ENCODE measurements at regions not wholly inside any gene's neighbourhood (a gene's known extent, or its start where the extent isn't known, plus 50 kb on each side); places are given as distances from the start of the nearest gene placed in this dataset.

- no peak overlapping the region for H3K27ac ChIP-seq (ENCODE audit: low read depth, low read length, poor library complexity, severe bottlenecking)
- H3K27me3 ChIP-seq (replicated peaks; ENCODE audit: insufficient read depth, low read depth, low read length, poor library complexity): peaks cover 23% of the 10 kb centered on the region
- H3K36me3 ChIP-seq (ENCODE audit: insufficient read depth, low read length, poor library complexity, severe bottlenecking): no peaks in the 10 kb centered on the region
- H3K9me3 ChIP-seq (ENCODE audit: low read depth, low read length, poor library complexity, severe bottlenecking): no peaks in the 10 kb centered on the region
- no TSS peak for BruUV-seq (replicated peaks)
- intact Hi-C loops (cut with micrococcal nuclease; ENCODE audit: unreplicated experiment): no loop called here
- TF ChIP-seq CTCF (conservative IDR thresholded peaks at IDR 0.05; ENCODE audit: low read depth, low read length) (no peak), EZH2 (IDR thresholded peaks at IDR 0.05; ENCODE audit: borderline replicate concordance, low read depth, low read length, poor library complexity, severe bottlenecking) (no peak)
- ChIA-PET CTCF (no interaction called here), POLR2A (ENCODE audit: low non-redundant PET) (no interaction called here)
- DNase-seq (ENCODE audit: low spot score): no peak
- no peak overlapping the region for H3K4me3 ChIP-seq (ENCODE audit: low read depth, low read length, poor library complexity, severe bottlenecking)
- no peaks in the 10 kb centered on the region for H3K4me1 ChIP-seq (ENCODE audit: insufficient read depth, low read length, poor library complexity, severe bottlenecking)
These were observed 253.2 kb upstream of the RRP15 start for GRCh38 chr1:218031901-218032300.

GRCh38 chr1:218034468-218034867 lies 250.6 kb upstream of the RRP15 start:
- intact Hi-C loops (cut with micrococcal nuclease; ENCODE audit: unreplicated experiment): no loop called here

DNA sequence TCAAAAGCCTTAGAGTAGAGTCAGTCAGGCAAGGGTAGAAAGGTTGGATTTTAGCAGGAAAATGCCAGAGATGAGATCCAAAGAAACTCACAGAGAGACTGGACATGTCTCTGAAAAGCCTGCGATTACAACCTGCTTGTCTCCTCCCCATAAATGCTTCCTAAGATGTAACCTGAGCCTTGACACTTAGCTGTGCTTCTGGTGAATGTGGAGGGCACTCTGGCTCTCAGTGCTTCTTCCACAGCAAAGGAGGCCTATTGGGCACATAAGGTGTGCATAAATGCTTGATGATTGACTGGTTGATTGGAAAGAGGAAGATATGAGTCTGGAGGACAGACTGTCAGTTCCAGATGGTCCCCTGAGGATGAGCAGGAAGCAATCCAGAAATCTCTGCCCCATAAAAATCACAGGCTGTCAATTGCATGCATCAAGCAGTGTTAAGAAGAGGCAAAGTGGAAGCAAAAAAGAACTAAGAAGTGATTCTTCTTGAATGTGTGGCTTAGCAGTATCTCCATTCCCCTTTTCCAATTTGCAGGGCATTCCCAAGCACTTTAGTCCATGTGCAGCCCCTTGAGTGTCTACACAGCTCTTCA lies 236.2 kb upstream of the RRP15 start:
- POLR2A ChIA-PET (ENCODE audit: low non-redundant PET): no interaction called here
- intact Hi-C loops (cut with micrococcal nuclease; ENCODE audit: unreplicated experiment): no loop called here
- CTCF ChIA-PET: no interaction called here

More at GRCh38 chr1:218034468-218034867, 250.6 kb upstream of the RRP15 start:
- ChIA-PET POLR2A (ENCODE audit: low non-redundant PET) (no interaction called here), CTCF (no interaction called here)
- H3K4me3 ChIP-seq (ENCODE audit: low read depth, low read length, poor library complexity, severe bottlenecking): no peak overlapping the region
- BruUV-seq (replicated peaks): no TSS peak
- no peak for TF ChIP-seq EZH2 (IDR thresholded peaks at IDR 0.05; ENCODE audit: borderline replicate concordance, low read depth, low read length, poor library complexity, severe bottlenecking)
- no peak overlapping the region for H3K27ac ChIP-seq (ENCODE audit: low read depth, low read length, poor library complexity, severe bottlenecking)
- H3K9me3 ChIP-seq (ENCODE audit: low read depth, low read length, poor library complexity, severe bottlenecking): peaks cover 3% of the 10 kb centered on the region
- DNase-seq (ENCODE audit: low spot score): no peak
- H3K27me3 ChIP-seq (replicated peaks; ENCODE audit: insufficient read depth, low read depth, low read length, poor library complexity): peaks cover 23% of the 10 kb centered on the region
- no peaks in the 10 kb centered on the region for H3K4me1 ChIP-seq (ENCODE audit: insufficient read depth, low read length, poor library complexity, severe bottlenecking)
- no peaks in the 10 kb centered on the region for H3K36me3 ChIP-seq (ENCODE audit: insufficient read depth, low read length, poor library complexity, severe bottlenecking)

More for the DNA sequence above, 236.2 kb upstream of the RRP15 start:
- no peaks in the 10 kb centered on the region for H3K4me1 ChIP-seq (ENCODE audit: insufficient read depth, low read length, poor library complexity, severe bottlenecking)
- H3K9me3 ChIP-seq (ENCODE audit: low read depth, low read length, poor library complexity, severe bottlenecking): no peaks in the 10 kb centered on the region
- no peaks in the 10 kb centered on the region for H3K36me3 ChIP-seq (ENCODE audit: insufficient read depth, low read length, poor library complexity, severe bottlenecking)
- TF ChIP-seq EZH2 (IDR thresholded peaks at IDR 0.05; ENCODE audit: borderline replicate concordance, low read depth, low read length, poor library complexity, severe bottlenecking) (no peak), CTCF (conservative IDR thresholded peaks at IDR 0.05; ENCODE audit: low read depth, low read length) (no peak)
- no peak overlapping the region for H3K27ac ChIP-seq (ENCODE audit: low read depth, low read length, poor library complexity, severe bottlenecking)
- BruUV-seq (replicated peaks): no TSS peak
- H3K4me3 ChIP-seq (ENCODE audit: low read depth, low read length, poor library complexity, severe bottlenecking): no peak overlapping the region
- peaks cover 22% of the 10 kb centered on the region for H3K27me3 ChIP-seq (replicated peaks; ENCODE audit: insufficient read depth, low read depth, low read length, poor library complexity)
- DNase-seq (ENCODE audit: low spot score): no peak

Data from A673 (cell line).